CD4-positive, alpha-beta T cell (primary cell): ENCODE measurements at regions not wholly inside any gene's neighbourhood (a gene's known extent, or its start where the extent isn't known, plus 50 kb on each side); places are given as distances from the start of the nearest gene placed in this dataset.

ENCODE experiments used
- ATAC-seq: fragments of 200-7000 bp; cut with Tn5 transposase; one replicate; pipeline ENCODE4 v1.10.0; 2022; ENCODE audit warnings: mild to moderate bottlenecking; ENCODE audit not compliant: poor library complexity
- CTCF ChIA-PET: fragments of 350-600 bp; sonication (Branson Sonifier 250); formaldehyde crosslinking; loops from one replicate; lab custom pipeline; 2021; ENCODE audit warnings: antibody characterized with exemption, inconsistent platforms; lab: Charles Lee
- POLR2A ChIA-PET: fragments of 350-600 bp; sonication (Branson Sonifier 250); formaldehyde crosslinking; loops from one replicate; lab custom pipeline; 2021; ENCODE audit warnings: antibody characterized with exemption, inconsistent platforms; lab: Charles Lee
- DNase-seq, 14 experiments: peaks; one replicate each; pipeline ENCODE4 v3.0.0-alpha.2; 2013 to 2020; ENCODE audit warnings: mixed read lengths in 2 of 14
- H3K27ac ChIP-seq, 2 donors: one replicate each; pipeline versions ENCODE4 v1.5.1 to v1.7.0; 2013; ENCODE audit warnings: low read length in 2 of 2, low read depth in 1 of 2, mild to moderate bottlenecking in 1 of 2
- H3K27me3 ChIP-seq, 2 experiments: 1 replicate in 1 of 2; 2 replicates in 1 of 2; pipeline versions ENCODE4 v1.6.1 to v1.7.0; 2013; ENCODE audit warnings: low read length in 2 of 2, control low read depth in 1 of 2, mild to moderate bottlenecking in 1 of 2, moderate library complexity in 1 of 2; ENCODE audit not compliant: insufficient read depth in 2 of 2, control insufficient read depth in 1 of 2
- H3K36me3 ChIP-seq: one replicate; pipeline ENCODE4 v1.6.1; 2013; ENCODE audit warnings: low read length, control low read depth; ENCODE audit not compliant: insufficient read depth
- H3K4me1 ChIP-seq: one replicate; pipeline ENCODE4 v1.6.1; 2013; ENCODE audit warnings: low read length, control low read depth; ENCODE audit not compliant: insufficient read depth
- H3K4me3 ChIP-seq: one replicate; pipeline ENCODE4 v1.5.1; 2013; ENCODE audit warnings: mild to moderate bottlenecking, low read length, moderate library complexity
- H3K9me3 ChIP-seq, 2 experiments: 1 replicate in 1 of 2; 2 replicates in 1 of 2; pipeline versions ENCODE4 v1.6.1 to v1.7.0; 2013; ENCODE audit warnings: low read length in 2 of 2, mild to moderate bottlenecking in 2 of 2, control low read depth in 1 of 2, moderate library complexity in 1 of 2; ENCODE audit not compliant: control insufficient read depth in 1 of 2, insufficient read depth in 1 of 2
- H3K27ac Mint-ChIP-seq: one replicate; pipeline ENCODE4 v1.8.0; 2020; ENCODE audit warnings: mixed read lengths
- H3K27me3 Mint-ChIP-seq: one replicate; pipeline ENCODE4 v1.8.0; 2021; ENCODE audit warnings: mixed read lengths
- H3K36me3 Mint-ChIP-seq: one replicate; pipeline ENCODE4 v1.8.0; 2021; ENCODE audit warnings: low read depth, mixed read lengths
- H3K4me1 Mint-ChIP-seq: one replicate; pipeline ENCODE4 v1.8.0; 2021; ENCODE audit warnings: low read depth, mixed read lengths
- H3K4me3 Mint-ChIP-seq: one replicate; pipeline ENCODE4 v1.8.0; 2020; ENCODE audit warnings: mild to moderate bottlenecking, mixed read lengths
- H3K9me3 Mint-ChIP-seq: one replicate; pipeline ENCODE4 v1.8.0; 2020; ENCODE audit warnings: mixed read lengths
- intact Hi-C, 2 experiments: fragments of 100-400 bp; cut with DNase I in 1 of 2; cut with micrococcal nuclease in 1 of 2; formaldehyde crosslinking; loops; one replicate each; pipeline versions ENCODE4 v1.15.1 to v1.9.0; 2023 to 2025; cut with DNase I, micrococcal nuclease
- TF ChIP-seq, protein P1 (sequence below): fragments of 200-600 bp; IDR thresholded peaks from one replicate; pipeline ENCODE4 v1.8.0; 2022; ENCODE audit warnings: antibody characterized with exemption, mild to moderate bottlenecking

DNA sequence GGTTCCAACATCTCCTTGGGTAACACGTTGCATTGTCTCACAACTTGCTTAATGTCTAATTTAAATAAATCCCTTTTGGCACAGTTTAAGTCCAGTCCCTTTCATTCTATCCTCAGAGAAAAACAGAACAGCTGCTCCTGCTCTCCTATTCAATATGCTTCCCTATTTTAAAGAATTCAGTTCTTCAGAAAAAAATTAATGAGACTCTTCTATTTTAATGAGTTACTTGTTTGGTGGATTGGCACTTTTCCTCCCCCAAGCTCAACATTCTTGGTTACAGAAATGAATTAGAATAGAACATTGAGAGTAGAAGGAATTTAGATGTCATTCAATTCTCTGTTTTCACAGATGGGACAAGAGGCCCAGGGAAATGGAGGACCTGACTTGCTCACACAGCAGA is 116.9 kb upstream of the ATP8B1 start:
- peaks cover 0 to 4% of the 10 kb centered on the region in 2 experiments for H3K9me3 ChIP-seq
- ATAC-seq (no peak), DNase-seq (no peak)
- TF ChIP-seq, protein P1, sequence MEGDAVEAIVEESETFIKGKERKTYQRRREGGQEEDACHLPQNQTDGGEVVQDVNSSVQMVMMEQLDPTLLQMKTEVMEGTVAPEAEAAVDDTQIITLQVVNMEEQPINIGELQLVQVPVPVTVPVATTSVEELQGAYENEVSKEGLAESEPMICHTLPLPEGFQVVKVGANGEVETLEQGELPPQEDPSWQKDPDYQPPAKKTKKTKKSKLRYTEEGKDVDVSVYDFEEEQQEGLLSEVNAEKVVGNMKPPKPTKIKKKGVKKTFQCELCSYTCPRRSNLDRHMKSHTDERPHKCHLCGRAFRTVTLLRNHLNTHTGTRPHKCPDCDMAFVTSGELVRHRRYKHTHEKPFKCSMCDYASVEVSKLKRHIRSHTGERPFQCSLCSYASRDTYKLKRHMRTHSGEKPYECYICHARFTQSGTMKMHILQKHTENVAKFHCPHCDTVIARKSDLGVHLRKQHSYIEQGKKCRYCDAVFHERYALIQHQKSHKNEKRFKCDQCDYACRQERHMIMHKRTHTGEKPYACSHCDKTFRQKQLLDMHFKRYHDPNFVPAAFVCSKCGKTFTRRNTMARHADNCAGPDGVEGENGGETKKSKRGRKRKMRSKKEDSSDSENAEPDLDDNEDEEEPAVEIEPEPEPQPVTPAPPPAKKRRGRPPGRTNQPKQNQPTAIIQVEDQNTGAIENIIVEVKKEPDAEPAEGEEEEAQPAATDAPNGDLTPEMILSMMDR = no peak
- no peak overlapping the region for H3K4me3 ChIP-seq
- no peaks in the 10 kb centered on the region for H3K36me3 ChIP-seq
- H3K27ac ChIP-seq = no peak overlapping the region
- Mint-ChIP-seq H3K27ac (no peak overlapping the region), H3K4me1 (peaks cover 6% of the 10 kb centered on the region), H3K9me3 (no peaks in the 10 kb centered on the region), H3K4me3 (no peak overlapping the region), H3K36me3 (no peaks in the 10 kb centered on the region), H3K27me3 (peaks cover 4% of the 10 kb centered on the region)
- intact Hi-C loops = no loop called here
- ChIA-PET POLR2A (no interaction called here), CTCF (no interaction called here)
- peaks cover 6% of the 10 kb centered on the region for H3K4me1 ChIP-seq
- peaks cover 0 to 2% of the 10 kb centered on the region in 2 experiments for H3K27me3 ChIP-seq

DNA sequence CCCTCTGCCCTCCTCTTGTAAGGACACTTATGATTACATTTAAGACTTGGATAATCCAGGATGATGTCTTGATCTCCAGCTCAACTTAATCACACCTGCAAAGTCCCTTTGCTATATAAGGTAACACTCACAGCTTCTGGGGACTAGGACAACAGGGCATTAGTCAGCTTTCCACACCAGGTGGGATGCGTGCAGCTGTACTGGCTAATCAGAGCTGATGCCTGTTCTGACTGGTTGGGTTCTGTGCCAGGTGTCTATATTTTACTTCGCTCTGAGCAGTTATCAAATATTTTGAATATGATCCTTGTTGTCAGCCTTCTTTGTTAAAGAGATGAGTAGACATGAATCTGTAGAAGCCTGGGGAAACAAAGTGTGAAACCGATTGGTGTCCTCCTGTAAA is 115.5 kb upstream of the ATP8B1 start:
- no peak overlapping the region for H3K27ac Mint-ChIP-seq
- no peaks in the 10 kb centered on the region for H3K36me3 ChIP-seq
- ATAC-seq (no peak), DNase-seq (no peak)
- H3K4me3 ChIP-seq = no peak overlapping the region
- intact Hi-C loops = no loop called here
- H3K4me1 Mint-ChIP-seq = peaks cover 6% of the 10 kb centered on the region
- CTCF ChIA-PET = interaction anchor here (1.1 kb wide), 1 partner anchor 15 kb away, joined by 3 read pairs; no protein-coding TSS in a partner anchor
- TF ChIP-seq, protein P1 = no peak
- no peaks in the 10 kb centered on the region for H3K27me3 ChIP-seq
- POLR2A ChIA-PET = no interaction called here
- peaks cover 0 to 4% of the 10 kb centered on the region in 2 experiments for H3K9me3 ChIP-seq
- peaks cover 6% of the 10 kb centered on the region for H3K4me1 ChIP-seq
- H3K4me3 Mint-ChIP-seq = no peak overlapping the region
- H3K27me3 Mint-ChIP-seq = no peaks in the 10 kb centered on the region
- no peak overlapping the region for H3K27ac ChIP-seq
- no peaks in the 10 kb centered on the region for H3K36me3 Mint-ChIP-seq
- no peaks in the 10 kb centered on the region for H3K9me3 Mint-ChIP-seq

DNA sequence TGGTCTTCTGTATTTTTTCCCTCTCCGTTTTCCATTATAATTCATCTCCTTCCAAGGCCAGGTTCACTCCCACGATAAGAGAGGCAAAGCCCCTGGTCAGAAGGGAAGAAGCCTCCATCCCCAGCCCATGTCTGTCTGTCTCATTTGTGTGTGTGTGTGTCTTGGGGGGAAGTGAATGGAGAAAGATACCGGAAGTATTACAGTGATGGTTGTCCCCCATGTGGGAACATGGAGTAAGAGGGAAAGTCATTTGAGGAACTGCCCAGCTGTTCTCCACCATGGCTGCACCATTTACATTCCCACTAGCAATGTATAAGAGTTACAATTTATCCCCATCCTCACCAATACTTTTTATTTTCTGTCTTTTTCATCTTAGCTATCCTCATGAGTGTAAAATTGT is 113.6 kb upstream of the ATP8B1 start:
- no peaks in the 10 kb centered on the region for H3K36me3 Mint-ChIP-seq
- H3K27me3 Mint-ChIP-seq = no peaks in the 10 kb centered on the region
- Histone ChIP-seq H3K4me3 (no peak overlapping the region), H3K27ac (no peak overlapping the region), H3K9me3 (peaks cover 0 to 4% of the 10 kb centered on the region in 2 experiments), H3K27me3 (no peaks in the 10 kb centered on the region), H3K36me3 (no peaks in the 10 kb centered on the region), H3K4me1 (peaks cover 6% of the 10 kb centered on the region)
- CTCF ChIA-PET = no interaction called here
- no peak overlapping the region for H3K27ac Mint-ChIP-seq
- no peak overlapping the region for H3K4me3 Mint-ChIP-seq
- POLR2A ChIA-PET = no interaction called here
- TF ChIP-seq, protein P1 = no peak
- intact Hi-C loops = no loop called here
- DNase-seq (no peak), ATAC-seq (no peak)
- H3K9me3 Mint-ChIP-seq = no peaks in the 10 kb centered on the region
- H3K4me1 Mint-ChIP-seq = peaks cover 6% of the 10 kb centered on the region
